Spleen (tissue), 7 donors: ENCODE measurements at regions not wholly inside any gene's neighbourhood (a gene's known extent, or its start where the extent isn't known, plus 50 kb on each side); places are given as distances from the start of the nearest gene placed in this dataset.

ENCODE experiments used
- CTCF ChIP-seq, 11 experiments: fragments of 200-600 bp in 7 of 11; fragments of 450-650 bp in 4 of 11; sonication (generic) in 4 of 11; IDR thresholded peaks in 8 of 11; conservative IDR thresholded peaks in 3 of 11; 1 replicate in 7 of 11; 2 replicates in 4 of 11; pipeline versions ENCODE4 v1.4.0 to v1.8.0; 2016 to 2021; ENCODE audit warnings: antibody characterized with exemption in 11 of 11, inconsistent platforms in 4 of 11, mild to moderate bottlenecking in 1 of 11
- POLR2A ChIP-seq, 3 donors: fragments of 450-650 bp; IDR thresholded peaks; one replicate each; pipeline ENCODE4 v1.5.1; 2017; ENCODE audit warnings: antibody characterized with exemption in 3 of 3, mild to moderate bottlenecking in 1 of 3
- POLR2AphosphoS5 ChIP-seq, 3 donors: sonication (generic); formaldehyde crosslinking; IDR thresholded peaks; one replicate each; pipeline ENCODE4 v1.5.1; 2017; ENCODE audit warnings: antibody characterized with exemption in 3 of 3
- donor health status: DM: no; HTN: no; CAD: no; lungs with moderate emphysema.
- donor health status: DM: no; HTN: no; CAD: no.
- donor health status: DM: no; HTN: no; CAD: no.

- TF ChIP-seq CTCF (IDR thresholded peaks at IDR 0.05 in 8 of 11, conservative IDR thresholded peaks at IDR 0.05 in 3 of 11) (no peak), POLR2AphosphoS5 (IDR thresholded peaks at IDR 0.05) (no peak), POLR2A (IDR thresholded peaks at IDR 0.05) (no peak)
Measured at GRCh38 chr7:120021085-120021484, 251.9 kb upstream of the KCND2 start.
